Endothelial cell of umbilical vein (primary cell): ENCODE measurements at regions not wholly inside any gene's neighbourhood (a gene's known extent, or its start where the extent isn't known, plus 50 kb on each side); places are given as distances from the start of the nearest gene placed in this dataset.

Source experiments
- BruUV-seq: library from RNA; stranded (reverse); fragments of 400-500 nt; replicated peaks from 2 replicates; lab custom pipeline; 2021; lab: Mats Ljungman, UMichigan
- CTCF ChIA-PET: fragments of 300-600, 350-600 bp; sonication (Branson Sonifier 250); formaldehyde crosslinking; loops from one replicate; lab custom pipeline; 2021; ENCODE audit warnings: antibody characterized with exemption, inconsistent platforms; lab: Charles Lee
- POLR2A ChIA-PET: fragments of 300-600, 350-600 bp; sonication (Branson Sonifier 250); formaldehyde crosslinking; loops from one replicate; lab custom pipeline; 2021; ENCODE audit warnings: antibody characterized with exemption, inconsistent platforms; lab: Charles Lee
- DNase-seq: peaks from one replicate; pipeline ENCODE4 v3.0.0-alpha.2; 2011; ENCODE audit warnings: low read depth, low spot score
- FAIRE-seq: peaks from 2 replicates; lab custom pipeline; 2011; peaks lifted over from hg19 to GRCh38; lab: Jason Lieb, UNC
- H2AFZ ChIP-seq: 2 replicates; pipeline ENCODE4 v1.6.0; 2012; ENCODE audit warnings: low read depth, low read length, control low read depth, inconsistent platforms
- H3K27ac ChIP-seq: 2 replicates; pipeline ENCODE4 v1.5.1; 2011; ENCODE audit warnings: low read depth, mild to moderate bottlenecking, control low read depth, low read length, moderate library complexity; ENCODE audit not compliant: insufficient read depth
- H3K27me3 ChIP-seq, 2 experiments: 2 replicates each; pipeline versions ENCODE4 v1.6.0 to v1.6.1; 2011; ENCODE audit warnings: low read length in 2 of 2, mixed read lengths in 1 of 2; ENCODE audit not compliant: control insufficient read depth in 2 of 2, insufficient read depth in 2 of 2
- H3K36me3 ChIP-seq, 2 experiments: 2 replicates in 1 of 2; 3 replicates in 1 of 2; pipeline ENCODE4 v1.5.1; 2011; ENCODE audit warnings: low read length in 2 of 2, mild to moderate bottlenecking in 1 of 2, moderate library complexity in 1 of 2; ENCODE audit not compliant: control insufficient read depth in 2 of 2, insufficient read depth in 2 of 2; ENCODE audit errors: extremely low read depth in 1 of 2
- H3K4me1 ChIP-seq: 3 replicates; pipeline ENCODE4 v1.5.1; 2011; ENCODE audit warnings: mild to moderate bottlenecking, low read length; ENCODE audit not compliant: control insufficient read depth, insufficient read depth; ENCODE audit errors: extremely low read depth
- H3K4me2 ChIP-seq: 2 replicates; pipeline ENCODE4 v1.6.1; 2011; ENCODE audit warnings: low read length, control low read depth, mixed read lengths; ENCODE audit not compliant: insufficient read depth
- H3K4me3 ChIP-seq, 3 experiments: fragments of 200-600 bp in 1 of 3; sonication (generic), shearing (Covaris generic) in 1 of 3; replicated peaks in 1 of 3; 2 replicates each; pipeline ENCODE4 v1.5.1; 2011 to 2016; ENCODE audit warnings: control low read depth in 3 of 3, low read length in 3 of 3, mild to moderate bottlenecking in 2 of 3, inconsistent platforms in 1 of 3, low read depth in 1 of 3, moderate library complexity in 1 of 3; ENCODE audit not compliant: insufficient read depth in 1 of 3
- H3K79me2 ChIP-seq: 2 replicates; pipeline ENCODE4 v1.6.0; 2012; ENCODE audit warnings: low read length, inconsistent platforms; ENCODE audit not compliant: control insufficient read depth, insufficient read depth
- H3K9ac ChIP-seq: replicated peaks from 2 replicates; pipeline ENCODE3; 2011; ENCODE audit warnings: low read length, control low read depth; ENCODE audit not compliant: insufficient read depth; ENCODE audit errors: extremely low read depth
- H3K9me1 ChIP-seq: replicated peaks from 3 replicates; pipeline ENCODE4 v1.6.0; 2011; ENCODE audit warnings: mild to moderate bottlenecking, low read length; ENCODE audit not compliant: control insufficient read depth, insufficient read depth; ENCODE audit errors: extremely low read depth
- H3K9me3 ChIP-seq: replicated peaks from 2 replicates; pipeline ENCODE4 v1.5.1; 2012; ENCODE audit warnings: low read length, inconsistent platforms; ENCODE audit not compliant: control insufficient read depth, insufficient read depth
- H4K20me1 ChIP-seq: replicated peaks from 2 replicates; pipeline ENCODE3; 2011; ENCODE audit warnings: mild to moderate bottlenecking, low read length; ENCODE audit not compliant: control insufficient read depth, insufficient read depth; ENCODE audit errors: extremely low read depth
- CTCF ChIP-seq, 2 donors: IDR thresholded peaks; 1 replicate in 1 of 2; 2 replicates in 1 of 2; pipeline ENCODE4 v1.5.1; 2011; ENCODE audit warnings: low read length in 2 of 2, mild to moderate bottlenecking in 2 of 2, moderate library complexity in 2 of 2, control low read depth in 1 of 2, inconsistent platforms in 1 of 2, low read depth in 1 of 2; ENCODE audit not compliant: insufficient read depth in 1 of 2; ENCODE audit errors: extremely low read depth in 1 of 2
- EZH2 ChIP-seq: IDR thresholded peaks from 2 replicates; pipeline ENCODE4 v1.6.1; 2012; ENCODE audit warnings: borderline replicate concordance, low read depth, mild to moderate bottlenecking, moderate library complexity, low read length, inconsistent platforms; ENCODE audit not compliant: severe bottlenecking
- FOS ChIP-seq: IDR thresholded peaks from 2 replicates; pipeline ENCODE4 v1.6.1; 2011; ENCODE audit warnings: mild to moderate bottlenecking, low read length, moderate library complexity, borderline replicate concordance; ENCODE audit not compliant: insufficient read depth
- GATA2 ChIP-seq: IDR thresholded peaks from 2 replicates; pipeline ENCODE4 v1.7.0; 2011; ENCODE audit warnings: low read depth, mild to moderate bottlenecking, moderate library complexity, mixed read lengths, low read length; ENCODE audit not compliant: insufficient read length, insufficient read depth
- JUN ChIP-seq: IDR thresholded peaks from 2 replicates; pipeline ENCODE4 v1.6.1; 2011; ENCODE audit warnings: borderline replicate concordance, low read depth; ENCODE audit not compliant: insufficient read length, insufficient read depth
- MAX ChIP-seq: IDR thresholded peaks from 2 replicates; pipeline ENCODE4 v1.6.1; 2011; ENCODE audit not compliant: insufficient read depth, insufficient read length
- MYC ChIP-seq: IDR thresholded peaks from one replicate; pipeline ENCODE4 v1.6.1; 2011; ENCODE audit warnings: mild to moderate bottlenecking, low read depth, low read length
- POLR2A ChIP-seq: IDR thresholded peaks from 2 replicates; pipeline ENCODE4 v1.6.1; 2012; ENCODE audit warnings: low read depth, mild to moderate bottlenecking, control low read depth, low read length
- POLR2AphosphoS5 ChIP-seq: IDR thresholded peaks from 2 replicates; pipeline ENCODE4 v1.6.1; 2012; ENCODE audit warnings: low read depth, mild to moderate bottlenecking, control low read depth, low read length, moderate library complexity; ENCODE audit not compliant: insufficient read depth
- dilution Hi-C: fragments of 300-500 bp; cut with MboI; formaldehyde crosslinking; loops from one replicate; pipeline ENCODE4 v1.15.0; 2019; ENCODE audit warnings: low sequenced_read_pairs; ENCODE audit not compliant: extremely low pct_ligation_motif_present
- intact Hi-C: fragments of 100-400 bp; cut with micrococcal nuclease; formaldehyde crosslinking; loops from one replicate; pipeline ENCODE4 v1.10.0; 2022

GRCh38 chr20:16206817-16207216, 366.4 kb downstream of the KIF16B start:
- intact Hi-C loops, result no loop called here
- Histone ChIP-seq H3K4me2 (no peak overlapping the region), H4K20me1 (no peaks in the 10 kb centered on the region), H3K9ac (no peak overlapping the region), H3K79me2 (no peaks in the 10 kb centered on the region), H3K36me3 (no peaks in the 10 kb centered on the region), H2AFZ (no peak overlapping the region), H3K27ac (no peak overlapping the region), H3K4me3 (no peak overlapping the region), H3K27me3 (no peaks in the 10 kb centered on the region), H3K9me3 (peaks cover 3% of the 10 kb centered on the region), H3K4me1 (no peaks in the 10 kb centered on the region), H3K9me1 (no peaks in the 10 kb centered on the region)
- FAIRE-seq (no peak), DNase-seq (no peak)
- no peak for TF ChIP-seq POLR2A
- no peak for TF ChIP-seq FOS
- TF ChIP-seq POLR2AphosphoS5, result no peak
- TF ChIP-seq MAX, result no peak
- TF ChIP-seq JUN, result no peak
- no peak for TF ChIP-seq GATA2
- no peak for TF ChIP-seq EZH2
- no peak for TF ChIP-seq MYC
- TF ChIP-seq CTCF (IDR thresholded peaks at IDR 0.05; ENCODE audit: extremely low read depth in 1 of 2, insufficient read depth in 1 of 2, low read depth in 1 of 2, low read length in 2 of 2), result no peak
- dilution Hi-C loops, result no loop called here
- POLR2A ChIA-PET, result no interaction called here
- no TSS peak for BruUV-seq
- CTCF ChIA-PET, result no interaction called here
